GM21723 (cell line): ENCODE measurements at regions not wholly inside any gene's neighbourhood (a gene's known extent, or its start where the extent isn't known, plus 50 kb on each side); places are given as distances from the start of the nearest gene placed in this dataset.

Source experiments
- ATAC-seq: cut with Tn5 transposase; IDR thresholded peaks from one replicate; pipeline ENCODE4 v1.9.1; 2021; ENCODE audit warnings: mild to moderate bottlenecking, moderate library complexity; ENCODE audit not compliant: unreplicated experiment

DNA sequence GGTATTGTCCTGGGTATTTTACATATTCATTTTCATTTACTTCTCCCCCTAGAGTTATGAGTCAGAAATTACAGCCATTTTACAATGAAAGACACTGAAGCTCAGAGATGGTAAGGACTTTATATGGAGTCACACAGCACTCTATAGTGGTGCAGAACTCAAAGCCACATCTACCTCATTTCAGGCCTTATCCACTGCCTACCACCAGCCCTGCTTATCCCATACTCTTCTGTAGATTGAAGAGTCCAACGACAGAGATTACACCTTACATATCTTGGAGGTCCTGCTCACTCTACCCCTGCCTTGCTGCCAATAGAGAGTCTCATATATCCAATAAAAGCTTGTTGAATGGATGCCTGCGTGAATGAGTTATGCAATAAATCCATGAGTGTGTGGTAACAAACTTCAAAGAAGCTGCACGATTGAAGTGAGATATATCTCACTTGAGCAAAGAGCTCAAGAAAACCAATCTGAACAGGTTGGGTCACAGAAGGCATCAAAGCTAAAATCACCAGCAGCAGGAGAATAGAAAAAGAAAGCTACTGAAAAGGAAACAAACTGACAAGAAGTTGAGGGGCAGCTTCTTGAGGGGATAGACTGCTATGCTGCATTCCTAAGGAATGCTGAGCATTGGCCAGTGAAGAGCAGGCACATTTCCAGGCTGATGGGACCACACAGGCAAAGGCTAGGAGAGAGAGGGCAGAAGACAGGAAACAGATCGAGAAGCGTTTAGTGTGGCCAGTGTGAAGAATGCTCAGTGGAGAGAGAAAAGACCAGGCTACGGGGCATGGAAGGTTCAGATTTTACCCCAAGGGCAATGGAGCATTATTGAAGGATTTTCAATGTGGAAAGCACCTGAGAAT, 585.6 kb downstream of the DHX35 start:
- ATAC-seq: no peak

DNA sequence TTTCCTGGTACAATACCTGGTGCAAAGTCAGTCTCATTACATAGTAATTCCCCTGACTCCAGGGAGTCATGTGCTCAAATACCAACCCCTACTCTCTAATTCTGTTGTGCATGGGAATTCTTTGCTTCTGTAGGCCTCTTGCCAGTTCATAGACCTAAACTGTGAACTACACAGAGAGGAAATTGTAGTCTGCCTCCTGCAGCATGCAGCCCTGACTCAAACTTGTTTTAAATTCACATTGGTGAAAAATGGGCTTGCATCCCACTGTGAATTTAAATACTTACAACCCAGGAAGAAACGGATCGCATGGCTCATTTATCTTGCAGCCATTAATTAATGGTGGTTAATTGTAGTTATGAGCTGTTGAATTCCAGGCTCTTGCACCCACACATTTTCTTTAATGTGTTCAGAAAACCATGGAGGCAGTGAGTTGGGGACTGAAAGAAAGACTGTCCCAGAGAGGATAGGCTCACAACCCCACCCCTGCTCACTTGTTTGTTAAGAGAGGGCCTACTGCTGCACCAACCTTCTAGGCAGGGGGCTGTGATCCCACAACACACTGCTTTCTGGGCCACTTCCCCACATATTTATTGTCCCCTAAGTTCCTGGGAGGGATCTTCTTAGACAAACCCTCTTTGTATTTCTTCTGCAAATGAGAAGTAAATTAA, 579.1 kb downstream of the DHX35 start:
- no peak for ATAC-seq

DNA sequence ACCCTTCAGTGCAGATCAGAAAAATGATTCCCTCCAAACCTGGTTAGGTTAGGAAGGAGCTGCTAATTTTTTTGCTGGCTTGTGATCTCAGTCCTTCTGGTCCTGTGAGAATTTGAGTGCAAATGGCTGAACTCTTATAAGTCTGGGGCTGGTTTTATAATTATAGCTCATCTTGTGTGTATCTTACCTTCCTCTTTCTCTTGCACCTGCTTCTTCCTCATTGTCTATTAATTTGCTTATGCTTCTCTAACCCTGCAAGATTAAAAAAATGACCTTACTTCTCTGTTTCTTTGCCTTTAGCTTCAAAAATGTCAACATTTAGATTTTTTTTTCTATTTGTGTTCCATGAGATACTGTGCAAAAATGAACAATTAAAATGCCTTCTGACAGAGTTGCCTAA, 576.2 kb downstream of the DHX35 start:
- no peak for ATAC-seq

DNA sequence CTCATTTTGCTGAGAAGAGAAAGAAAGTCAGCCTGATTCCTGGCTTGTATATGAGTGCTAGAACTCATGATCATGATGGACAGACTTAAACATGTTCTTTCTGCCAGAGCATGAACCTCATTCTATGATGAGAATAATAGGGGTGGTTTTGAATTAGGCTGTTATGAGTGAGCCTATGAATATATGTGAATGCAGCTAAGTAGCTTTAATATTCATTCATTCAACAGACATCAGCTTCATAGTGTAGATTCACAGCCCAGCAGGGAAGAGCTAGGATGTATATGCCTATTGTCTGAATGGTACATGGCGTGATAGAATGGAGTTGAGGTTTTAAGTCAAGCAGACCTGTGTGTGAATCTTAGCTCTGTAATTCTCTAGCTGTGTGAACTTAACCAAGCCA, 573.2 kb downstream of the DHX35 start:
- ATAC-seq: no peak

DNA sequence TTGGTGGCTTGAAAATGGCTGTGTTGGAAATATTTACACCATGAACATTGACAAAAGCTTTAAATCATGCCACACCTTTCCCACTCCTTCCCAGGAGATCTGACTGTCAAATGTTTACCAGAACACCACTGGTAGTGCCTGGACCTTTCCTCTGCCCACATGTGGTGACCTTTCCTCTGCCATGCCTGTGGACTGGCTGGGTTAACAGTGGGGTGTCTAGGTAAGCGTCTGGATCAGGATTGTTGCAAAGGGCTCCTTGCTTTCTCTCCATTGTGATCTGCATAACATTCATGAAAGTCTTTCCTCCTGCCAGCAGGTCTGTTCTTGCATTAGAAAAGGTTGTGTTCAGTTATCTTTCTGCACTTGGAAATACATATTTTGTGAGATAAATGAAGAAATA, 572.7 kb downstream of the DHX35 start:
- ATAC-seq: no peak

DNA sequence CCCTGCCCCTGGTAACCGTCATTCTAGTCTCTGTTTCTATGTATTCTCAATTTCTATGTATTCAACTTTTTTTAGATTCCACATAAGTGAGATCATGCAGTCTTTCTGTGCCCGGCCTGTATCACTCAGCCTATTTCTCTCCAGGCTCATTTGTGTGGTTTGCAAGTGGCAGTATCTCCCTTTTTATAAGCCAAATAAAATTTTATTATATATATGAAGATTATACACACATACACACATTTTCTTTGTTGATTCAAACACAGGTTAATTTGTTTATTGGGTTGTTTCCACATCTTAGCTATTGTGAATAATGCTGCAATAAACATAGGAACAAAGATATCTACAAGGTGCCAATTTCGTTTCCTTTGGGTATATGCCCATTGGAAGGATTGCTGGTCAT, 571.7 kb downstream of the DHX35 start:
- no peak for ATAC-seq

DNA sequence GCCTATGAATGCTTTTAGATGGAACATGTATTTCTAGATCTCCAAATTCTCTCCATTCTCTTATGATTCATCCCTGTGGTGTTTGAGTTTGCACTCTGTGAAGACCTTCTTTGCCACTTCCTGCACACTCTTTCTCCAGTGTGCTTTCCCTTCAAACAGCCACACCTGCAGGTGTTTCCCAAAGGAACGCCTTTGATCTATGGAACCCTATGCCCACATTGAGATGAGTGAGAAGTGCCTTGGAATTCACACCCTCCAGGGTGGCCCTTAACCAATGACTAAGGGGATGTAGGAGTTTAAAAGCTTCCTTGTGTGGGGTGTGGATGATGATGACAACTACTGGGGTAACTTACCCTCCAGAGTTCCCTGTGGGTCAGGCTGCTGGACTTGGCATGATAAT, 570.1 kb downstream of the DHX35 start:
- no peak for ATAC-seq

DNA sequence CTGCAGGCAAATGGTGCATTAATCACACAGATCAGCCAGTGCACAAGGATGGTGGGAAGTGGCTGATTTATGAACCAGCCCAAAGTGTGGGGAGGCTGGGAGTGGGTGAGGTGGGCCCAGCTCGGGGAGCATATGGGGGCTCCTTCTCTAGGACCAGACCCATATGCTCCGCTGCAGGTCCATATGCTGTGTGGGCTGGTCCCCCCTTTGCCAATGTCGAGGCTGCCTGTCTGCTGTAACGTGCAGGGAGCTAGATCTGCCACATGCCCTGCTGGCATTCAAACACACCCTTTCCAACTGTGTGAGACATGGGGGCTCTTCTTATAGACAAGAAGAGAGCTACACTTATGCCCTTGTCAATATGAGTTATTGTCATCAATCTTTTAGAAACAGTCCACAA, 566.3 kb downstream of the DHX35 start:
- ATAC-seq: no peak

DNA sequence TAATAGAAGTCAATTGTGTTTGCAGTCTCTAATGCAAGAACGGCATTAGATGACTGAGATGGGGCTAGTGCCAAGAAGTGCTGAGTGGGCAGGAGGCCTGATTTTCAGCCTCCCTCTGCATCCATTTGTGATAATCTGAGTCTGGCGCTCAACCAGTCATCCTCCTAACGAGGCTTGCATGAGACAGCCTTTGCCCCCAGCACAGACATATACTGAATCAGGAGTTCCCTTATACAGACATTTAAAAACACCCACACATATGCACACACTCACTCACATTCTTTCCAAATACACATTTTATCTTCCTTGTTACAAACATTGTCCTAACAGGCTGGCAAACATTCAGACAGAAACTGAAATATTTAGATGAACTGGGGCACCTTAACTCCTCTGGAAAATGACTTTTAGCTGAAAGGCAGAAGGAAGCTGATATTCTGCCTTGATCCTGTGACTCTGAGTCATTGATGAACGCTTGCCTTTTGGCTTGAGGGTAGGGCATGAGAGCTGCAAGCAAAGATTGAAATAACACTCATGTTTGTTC, 562.3 kb downstream of the DHX35 start:
- ATAC-seq: no peak

DNA sequence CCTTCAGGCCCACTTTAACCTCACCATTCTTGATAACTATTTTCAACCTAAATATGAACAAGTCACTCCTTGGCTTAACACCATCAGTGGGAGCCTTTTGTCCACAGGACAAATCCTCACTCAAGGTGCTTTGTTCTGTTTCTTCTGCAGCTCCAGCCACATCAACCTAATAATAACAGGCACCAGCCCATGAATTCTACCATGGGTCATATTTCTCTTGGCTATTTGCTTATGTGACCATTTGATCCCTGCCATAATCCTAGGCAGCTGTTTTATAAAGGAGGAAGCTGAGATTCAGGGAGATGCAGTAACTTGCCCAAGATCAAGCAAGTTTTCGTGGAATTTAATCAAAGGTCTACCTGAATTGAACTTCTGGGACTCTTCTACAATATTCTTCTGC, 561.3 kb downstream of the DHX35 start:
- no peak for ATAC-seq

DNA sequence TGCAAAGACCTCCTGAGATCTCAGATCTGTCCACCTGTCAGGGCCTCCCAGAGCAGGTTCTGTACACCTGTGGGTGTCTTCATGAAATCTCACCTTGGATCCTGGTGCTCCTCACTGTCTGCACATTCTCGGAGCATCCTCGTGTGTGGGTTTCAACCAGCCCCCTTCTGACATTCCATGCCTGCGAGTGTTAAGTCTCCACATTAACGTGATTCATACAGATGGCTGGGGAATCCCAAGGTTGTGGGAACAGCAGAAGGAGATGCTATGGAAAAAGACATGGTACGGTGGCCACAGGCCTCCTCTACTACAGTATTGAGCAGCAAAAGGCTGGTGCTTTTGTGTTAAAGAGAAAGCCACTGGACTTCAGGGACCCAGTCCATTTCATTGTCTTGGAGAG, 556.5 kb downstream of the DHX35 start:
- ATAC-seq: no peak

DNA sequence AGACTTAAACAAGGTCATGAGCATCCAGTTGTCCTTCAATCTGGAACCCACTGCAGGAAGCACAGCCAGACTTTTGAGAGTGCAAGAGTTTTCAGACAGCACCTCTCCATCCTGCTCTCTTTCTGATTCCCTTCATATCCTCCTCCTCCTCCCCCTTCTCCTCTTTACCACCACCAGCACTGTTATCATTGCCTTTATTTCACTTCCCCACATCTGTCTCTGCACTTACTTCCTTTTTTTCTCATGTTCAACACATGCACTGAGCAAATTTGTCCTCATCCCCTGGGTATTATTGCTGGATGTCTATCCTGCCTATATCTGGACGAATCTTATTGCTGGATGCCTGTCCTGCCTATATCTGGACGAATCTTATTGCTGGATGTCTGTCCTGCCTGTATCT, 554.8 kb downstream of the DHX35 start:
- ATAC-seq: no peak

DNA sequence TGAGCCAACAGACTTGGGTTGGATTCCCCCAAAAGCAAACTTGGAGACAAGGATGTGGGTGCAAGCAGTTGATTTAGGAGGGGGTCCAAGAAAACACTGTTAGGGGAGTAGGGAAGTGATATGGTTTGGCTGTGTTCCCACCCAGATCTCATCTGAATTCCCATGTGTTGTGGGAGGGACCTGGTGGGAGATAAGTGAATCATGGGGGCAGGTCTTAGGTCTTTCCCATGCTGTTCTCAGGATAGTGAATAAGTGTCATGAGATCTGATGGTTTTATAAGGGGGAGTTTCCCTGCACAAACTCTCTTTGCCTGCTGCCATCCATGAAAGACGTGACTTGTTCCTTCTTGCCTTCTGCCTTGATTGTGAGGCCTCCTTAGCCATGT, 542.6 kb downstream of the DHX35 start:
- ATAC-seq: no peak

DNA sequence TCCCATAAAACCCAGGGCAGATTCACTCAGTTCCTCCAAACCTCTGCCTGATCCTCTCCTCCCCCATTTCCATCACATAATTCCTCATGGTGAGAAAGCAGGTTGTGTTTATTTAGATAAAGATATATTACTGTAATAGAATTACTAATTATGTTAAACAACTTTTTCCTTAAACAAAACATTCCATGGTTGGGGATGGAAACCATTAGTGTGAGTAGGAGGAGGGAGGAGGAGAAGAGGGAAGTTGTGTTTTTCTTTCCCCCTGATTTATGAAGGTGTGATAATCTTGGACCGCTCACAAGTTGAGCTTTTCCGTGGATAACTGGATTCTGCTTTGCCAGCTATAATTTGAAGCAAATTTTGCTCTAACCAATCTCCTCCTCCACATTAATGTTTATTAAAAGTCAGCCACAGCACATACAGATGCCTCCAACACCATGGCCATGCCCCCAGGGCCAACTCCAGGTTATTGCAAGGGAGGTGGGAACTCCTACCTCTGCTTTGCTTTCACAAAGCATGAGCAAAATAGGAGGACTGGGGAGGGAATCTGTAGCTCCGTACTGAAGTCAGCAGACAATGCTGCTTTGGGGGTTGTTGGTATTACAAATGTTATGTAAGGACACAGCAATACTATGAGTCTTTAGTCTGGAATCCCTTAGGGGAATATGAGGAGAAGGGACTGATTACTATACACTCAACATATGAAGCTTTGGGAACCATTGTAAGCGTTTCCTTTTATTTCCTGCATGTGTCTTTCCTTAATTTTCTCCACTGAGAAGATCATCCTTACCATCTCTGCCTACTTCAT, 542.0 kb downstream of the DHX35 start:
- no peak for ATAC-seq

DNA sequence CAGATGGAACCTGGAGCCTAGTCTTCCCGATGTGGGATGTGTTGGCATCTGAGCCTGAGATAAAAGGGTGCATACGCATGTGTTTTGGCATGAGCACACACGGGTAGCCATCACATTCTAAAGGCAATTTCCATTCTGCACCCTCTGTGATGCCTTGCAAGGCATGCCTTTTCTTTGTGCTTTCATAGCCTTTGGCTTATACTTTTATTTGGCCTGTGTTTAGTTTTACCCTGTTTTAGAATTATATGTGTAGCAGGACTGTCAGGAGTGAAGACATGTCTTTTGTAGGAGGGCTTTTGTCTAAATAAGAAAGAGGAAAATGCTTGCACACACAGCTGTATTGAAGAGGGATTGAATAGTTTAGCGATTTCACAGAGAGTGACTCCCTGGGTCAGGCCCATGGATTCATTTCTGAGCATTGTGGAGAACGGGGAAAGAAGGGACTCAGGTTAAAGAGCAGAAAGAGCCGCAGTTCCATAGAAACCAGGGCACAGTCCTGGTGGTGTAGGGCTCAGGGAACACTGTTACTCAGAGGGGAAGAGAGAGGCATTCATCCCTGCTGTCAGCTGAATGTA, 530.2 kb downstream of the DHX35 start:
- no peak for ATAC-seq

DNA sequence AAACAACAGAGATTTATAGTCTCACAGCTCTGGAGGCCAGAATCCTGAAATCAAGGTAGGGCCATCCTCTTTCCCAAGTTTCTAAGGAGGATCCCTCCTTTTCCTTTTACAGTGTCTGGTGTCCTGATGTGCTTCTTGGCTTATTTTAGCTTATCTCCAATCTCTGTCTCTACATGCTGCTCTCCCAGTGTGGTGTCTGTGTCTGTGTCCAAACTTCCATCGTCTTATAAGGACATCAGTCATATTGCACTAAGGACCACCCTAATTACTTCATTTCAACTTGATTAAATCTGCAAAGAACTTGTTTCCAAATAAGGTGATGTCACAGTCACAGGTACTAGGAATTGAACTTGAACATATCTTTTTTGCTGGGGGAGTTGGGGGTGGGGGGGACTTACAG, 529.6 kb downstream of the DHX35 start:
- no peak for ATAC-seq

DNA sequence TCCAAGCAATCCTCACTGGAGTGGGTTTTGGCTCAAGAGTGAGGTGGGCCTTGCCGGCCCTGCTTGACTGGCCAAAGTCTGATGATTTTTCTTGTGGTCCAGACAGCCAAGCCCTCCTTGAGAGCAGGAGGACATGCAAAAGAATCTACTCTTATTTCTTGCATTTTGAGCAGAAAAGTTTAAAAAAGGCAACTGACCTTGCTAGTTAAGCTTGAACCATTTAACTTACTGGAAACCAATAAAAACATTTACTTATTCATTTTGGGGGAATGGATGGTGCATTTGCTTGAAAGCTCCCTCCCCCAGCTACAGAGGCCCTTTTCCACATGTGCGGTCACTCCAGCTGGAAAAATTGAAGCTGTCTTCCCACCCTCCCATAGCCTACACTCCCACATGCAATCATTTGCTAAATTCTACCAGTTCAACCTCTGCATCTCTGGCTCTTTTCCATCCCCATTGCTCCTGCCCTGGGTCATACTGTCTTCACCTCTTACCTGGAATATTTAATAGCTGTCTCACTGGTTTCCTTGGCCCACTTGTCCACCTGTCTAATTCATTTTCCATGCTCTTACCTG, 527.9 kb downstream of the DHX35 start:
- ATAC-seq: no peak

DNA sequence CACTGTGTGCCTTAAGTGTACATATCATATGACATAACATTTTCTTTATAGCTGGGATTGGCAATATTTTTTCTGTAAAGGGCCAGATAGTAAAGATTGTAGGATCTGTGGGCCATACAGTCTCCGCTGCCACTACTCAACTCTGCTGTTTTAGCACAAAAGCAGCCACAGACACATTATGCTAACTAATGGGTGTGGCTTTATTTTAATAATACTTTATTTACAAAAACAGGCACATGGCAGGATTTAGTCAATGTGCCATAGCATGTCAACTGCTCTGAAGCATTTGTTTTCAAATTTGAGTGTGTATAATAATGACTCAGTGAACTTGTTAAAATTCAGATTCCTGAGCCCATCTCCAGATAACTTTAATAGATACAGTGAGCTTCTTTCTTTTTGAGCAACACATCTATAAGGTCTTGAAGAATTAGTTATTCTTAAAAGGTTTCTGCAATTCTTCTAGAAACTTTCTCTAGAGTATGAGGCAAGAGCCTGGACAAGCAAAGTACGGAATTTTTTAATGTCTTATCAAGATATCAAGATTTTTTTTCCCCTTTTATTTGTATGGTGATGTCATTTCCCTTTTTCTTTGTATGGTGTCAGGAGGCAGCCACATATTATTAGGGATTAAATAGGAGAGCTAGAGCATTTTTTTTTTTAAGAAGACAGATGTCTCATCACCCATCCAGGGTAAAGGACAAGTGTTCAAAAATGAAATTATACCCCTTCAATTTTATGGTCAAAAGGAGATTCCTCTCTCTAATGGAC, 518.3 kb downstream of the DHX35 start:
- no peak for ATAC-seq

DNA sequence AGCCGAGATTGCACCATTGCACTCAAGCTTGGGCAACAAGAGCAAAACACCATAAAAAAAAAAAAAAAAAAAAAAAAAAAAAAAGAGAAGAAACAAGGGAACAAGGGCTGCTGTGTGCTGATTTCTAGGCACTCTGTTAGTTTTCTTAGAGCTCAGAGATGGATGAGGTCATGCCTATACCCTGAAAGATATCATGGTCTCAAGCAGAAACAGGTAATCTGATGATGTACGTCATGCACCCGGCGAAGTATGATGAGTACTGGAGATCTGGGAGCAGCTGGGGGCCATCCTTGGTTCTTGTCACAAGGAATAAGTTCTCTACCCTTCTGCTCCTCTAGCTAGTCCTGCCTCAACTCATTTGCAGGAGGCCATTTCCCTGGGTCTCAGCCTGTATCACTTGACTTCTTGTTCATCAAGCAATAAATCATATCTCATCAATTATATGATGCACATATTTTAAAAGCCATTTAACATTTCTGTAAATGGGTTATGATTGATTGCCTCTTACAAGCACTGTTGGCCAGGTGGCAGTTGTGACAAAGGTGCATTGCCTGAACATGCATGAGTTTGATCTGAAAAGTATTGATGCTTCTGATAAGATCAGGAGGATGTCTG, 517.2 kb downstream of the DHX35 start:
- no peak for ATAC-seq

DNA sequence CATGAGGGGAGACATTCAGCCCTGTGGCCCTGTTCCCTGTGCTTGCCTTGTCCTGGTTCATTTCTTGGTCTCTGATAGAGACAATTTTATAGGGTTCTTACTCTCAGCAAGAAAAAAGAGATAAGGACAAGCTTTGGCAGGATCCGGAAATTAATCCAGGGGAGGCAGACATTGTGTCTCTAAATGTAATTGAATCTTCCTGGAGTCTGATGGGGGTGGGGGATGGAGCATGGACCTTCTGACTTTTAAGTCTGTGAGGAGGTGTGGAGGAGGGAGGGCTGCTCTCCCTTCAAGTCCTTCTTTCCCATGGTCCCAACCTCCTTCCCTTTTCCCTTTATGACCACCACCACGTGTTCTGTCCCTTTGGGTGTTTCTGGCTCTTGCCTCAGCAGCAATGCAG, 512.7 kb downstream of the DHX35 start:
- no peak for ATAC-seq
